ENCODE measurements at regions not wholly inside any gene's neighbourhood (a gene's known extent, or its start where the extent isn't known, plus 50 kb on each side); places are given as distances from the start of the nearest gene placed in this dataset.
"Not testable (repeated sequence)": the region's sequence is repeated elsewhere in the genome, so short reads cannot be mapped to it uniquely, and the experiment has no call there.

GRCh38 chr17:77562361-77562760 is 396.1 kb upstream of the TNRC6C start:
- not testable (repeated sequence) for DNase-seq

GRCh38 chr17:77563439-77564102 is 394.9 kb upstream of the TNRC6C start:
- DNase-seq = no peak

DNA sequence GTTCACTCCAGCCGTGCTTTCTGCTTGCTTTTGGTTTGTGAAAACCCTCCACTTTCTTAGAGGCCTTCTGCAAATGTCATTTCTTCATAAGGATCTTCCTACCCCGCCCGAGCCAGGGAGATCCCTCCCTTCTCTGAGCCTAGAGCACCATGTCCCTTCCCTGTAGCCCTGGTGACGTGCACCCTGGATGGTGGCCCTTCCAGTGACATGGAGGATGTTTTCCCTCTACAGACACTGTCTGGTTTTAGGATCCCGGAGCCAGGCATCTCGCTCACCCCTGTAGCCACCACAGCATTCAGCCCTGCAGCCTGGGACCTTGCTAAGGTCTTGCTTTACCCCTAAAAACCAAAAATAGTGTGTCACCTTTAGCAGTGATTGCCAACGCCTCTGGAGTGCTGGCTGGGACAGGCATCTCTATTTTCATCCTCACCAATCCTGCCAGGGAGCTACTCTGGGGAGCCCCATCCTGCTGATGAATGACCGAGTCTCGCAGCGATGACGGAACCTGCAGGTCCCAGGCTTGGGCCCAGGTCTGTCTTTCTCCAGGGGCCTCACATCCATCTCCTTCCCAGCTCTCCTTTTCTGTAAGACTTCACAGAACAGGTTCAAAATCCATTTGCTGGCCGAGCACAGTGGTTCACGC is 394.1 kb upstream of the TNRC6C start:
- DNase-seq = no peak

DNA sequence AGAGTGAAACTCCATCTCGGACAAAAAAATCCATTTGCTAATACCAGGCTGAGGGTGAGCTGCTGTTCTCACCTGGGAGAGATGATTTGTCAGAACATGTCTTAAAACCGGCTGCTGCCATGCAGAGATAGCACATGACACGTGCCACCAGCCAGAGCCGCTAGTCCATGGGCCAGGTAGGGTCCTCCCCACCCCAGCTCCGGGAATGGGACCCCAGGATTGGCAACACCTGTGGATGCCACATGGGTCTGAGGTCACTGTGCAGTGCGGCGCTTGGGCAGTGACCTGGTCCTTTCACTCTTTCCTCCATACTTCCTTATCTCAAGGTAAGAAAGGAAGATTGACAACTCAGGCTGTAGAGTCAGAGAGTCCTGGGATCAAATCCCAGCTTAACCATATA is 393.3 kb upstream of the TNRC6C start:
- no peak for DNase-seq

DNA sequence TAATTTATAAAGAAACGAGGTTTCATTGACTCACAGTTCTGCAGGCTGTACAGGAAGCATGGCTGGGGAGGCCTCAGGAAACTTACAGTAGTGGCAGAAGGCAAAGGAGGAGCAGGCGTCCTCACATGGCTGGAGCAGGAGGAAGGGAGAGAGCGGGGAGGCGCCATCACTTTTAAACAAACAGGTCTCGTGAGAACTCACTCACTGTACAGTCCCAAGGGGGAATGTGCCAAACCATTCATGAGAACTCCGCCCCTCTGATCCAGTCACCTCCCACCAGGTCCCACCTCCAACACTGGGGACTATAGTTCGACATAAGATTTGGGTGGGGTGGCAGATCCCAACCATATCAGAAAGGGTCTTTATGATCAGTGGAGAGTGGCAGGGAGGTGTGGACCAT is 392.4 kb upstream of the TNRC6C start:
- no peak for DNase-seq

GRCh38 chr17:77566566-77567138 is 391.9 kb upstream of the TNRC6C start:
- DNase-seq = no peak

DNA sequence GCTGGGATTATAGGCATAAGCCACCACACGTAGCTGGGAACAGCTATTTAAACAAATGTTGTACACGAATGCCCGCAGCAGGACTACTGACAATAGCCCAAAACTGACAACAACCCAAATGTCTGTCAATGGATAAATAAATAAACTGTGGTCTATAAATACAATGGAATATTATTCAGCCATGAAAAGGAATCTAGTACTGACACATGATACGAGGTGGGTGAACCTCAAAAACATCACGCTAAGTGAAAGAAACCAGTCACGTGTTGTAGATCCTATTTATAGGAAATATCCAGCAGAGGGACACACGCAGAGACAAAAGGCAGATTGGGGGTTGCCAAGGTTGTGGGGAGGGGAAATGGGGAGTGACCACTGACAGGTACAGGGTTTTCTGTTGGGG is 390.0 kb upstream of the TNRC6C start:
- DNase-seq = no peak

- DNase-seq = peak; percentile 40
Measured at GRCh38 chr17:77569846-77570564, 388.5 kb upstream of the TNRC6C start.

- no peak for DNase-seq
Measured at GRCh38 chr17:77570565-77570898, 388.0 kb upstream of the TNRC6C start.

- peak; percentile 99 for DNase-seq
Measured at GRCh38 chr17:77571155-77571981, 387.1 kb upstream of the TNRC6C start.

DNA sequence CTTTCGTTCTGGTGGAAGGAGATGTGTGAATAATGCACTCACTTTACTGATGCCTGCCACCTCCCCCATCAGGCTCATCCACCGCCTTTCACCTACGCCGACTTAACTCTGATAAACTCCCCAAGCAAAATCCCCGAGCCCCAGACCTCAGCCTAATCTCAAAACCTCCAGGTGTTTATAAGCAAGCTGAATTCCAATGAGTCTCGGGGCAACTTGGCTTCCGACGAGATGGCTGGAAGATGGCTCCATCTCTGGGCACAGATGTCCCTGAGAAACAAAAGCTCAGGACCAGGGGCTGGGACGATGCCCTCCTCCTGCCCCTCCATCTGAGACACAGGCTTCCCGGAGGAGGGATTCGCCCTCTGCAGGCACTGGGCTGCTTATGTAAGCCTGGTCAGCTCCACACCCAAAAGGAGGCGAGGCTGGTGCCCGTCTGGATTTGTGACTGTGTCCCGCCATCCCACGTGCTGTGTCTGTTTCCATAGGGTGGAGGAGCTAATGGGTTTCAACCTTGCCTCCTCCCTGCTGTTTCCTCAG is 386.4 kb upstream of the TNRC6C start:
- peak; percentile 64 for DNase-seq

- DNase-seq = no peak
Measured at GRCh38 chr17:77572851-77573250, 385.7 kb upstream of the TNRC6C start.

GRCh38 chr17:77577491-77577890 is 381.0 kb upstream of the TNRC6C start:
- DNase-seq = no peak

DNA sequence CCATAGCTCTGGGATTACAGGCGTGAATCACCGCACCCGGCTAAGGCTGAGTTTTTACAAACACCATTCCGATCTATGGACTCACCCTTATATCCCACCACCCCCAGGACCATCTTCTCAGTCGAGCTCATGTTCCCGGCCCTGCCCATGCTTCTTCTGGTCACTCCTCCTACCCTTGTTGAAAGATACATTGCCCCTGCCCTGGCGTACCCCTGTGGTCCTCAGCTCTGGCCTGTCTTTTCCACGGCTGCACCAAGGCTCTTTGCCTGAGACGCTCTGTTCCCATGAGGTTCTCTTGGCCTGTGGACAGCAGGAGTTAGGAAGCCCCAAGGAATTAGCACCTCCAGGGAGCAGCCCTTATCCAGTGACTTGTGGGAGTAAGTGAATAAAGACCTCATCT is 379.4 kb upstream of the TNRC6C start:
- DNase-seq = no peak

GRCh38 chr17:77579682-77580081 is 378.8 kb upstream of the TNRC6C start:
- DNase-seq = peak; percentile 77

GRCh38 chr17:77580531-77581270 is 377.8 kb upstream of the TNRC6C start:
- no peak for DNase-seq

GRCh38 chr17:77581480-77581879 is 377.0 kb upstream of the TNRC6C start:
- DNase-seq = no peak

GRCh38 chr17:77585142-77585860 is 373.2 kb upstream of the TNRC6C start:
- no peak for DNase-seq

DNA sequence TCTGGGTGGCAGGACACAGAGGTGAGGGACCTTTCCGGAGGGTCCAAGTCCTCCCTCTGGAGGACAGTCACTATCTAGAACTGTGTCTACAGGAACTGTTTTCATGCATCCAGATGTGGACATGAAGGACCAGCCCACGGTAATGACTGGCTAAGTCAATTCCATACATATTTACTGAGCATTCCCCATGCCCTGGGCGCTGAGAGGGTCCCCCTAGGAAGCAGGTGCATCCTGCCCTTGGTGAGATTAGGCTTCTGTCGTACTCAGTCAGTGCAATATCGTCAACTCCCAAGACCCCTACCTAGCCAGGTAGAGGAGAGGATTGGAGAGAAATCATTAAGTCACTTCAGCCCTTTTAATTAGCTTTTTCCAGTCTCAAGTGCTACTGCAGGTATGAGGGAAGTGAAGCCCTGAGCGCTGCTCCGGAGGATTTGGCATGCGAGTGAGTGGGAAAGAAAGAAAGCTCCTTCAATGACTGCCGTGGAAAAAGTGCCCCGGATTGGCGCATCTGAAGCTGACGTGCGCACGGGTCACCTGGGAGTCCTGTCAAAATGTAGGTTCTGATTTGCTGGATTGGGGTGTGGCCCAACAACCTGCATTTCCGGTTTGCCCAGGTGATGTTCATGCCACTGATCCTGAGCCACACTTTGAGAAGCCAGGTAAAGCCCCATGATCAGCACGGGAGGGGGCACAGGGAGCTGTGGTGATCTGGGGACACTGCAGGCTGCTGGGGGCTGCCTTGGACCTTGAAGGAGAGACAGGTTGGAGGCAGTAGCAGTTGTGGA is 367.4 kb upstream of the TNRC6C start:
- no peak for DNase-seq

GRCh38 chr17:77592106-77592865 is 366.2 kb upstream of the TNRC6C start:
- DNase-seq = peak; percentile 31
